ENCODE measurements at regions not wholly inside any gene's neighbourhood (a gene's known extent, or its start where the extent isn't known, plus 50 kb on each side); places are given as distances from the start of the nearest gene placed in this dataset.

DNA sequence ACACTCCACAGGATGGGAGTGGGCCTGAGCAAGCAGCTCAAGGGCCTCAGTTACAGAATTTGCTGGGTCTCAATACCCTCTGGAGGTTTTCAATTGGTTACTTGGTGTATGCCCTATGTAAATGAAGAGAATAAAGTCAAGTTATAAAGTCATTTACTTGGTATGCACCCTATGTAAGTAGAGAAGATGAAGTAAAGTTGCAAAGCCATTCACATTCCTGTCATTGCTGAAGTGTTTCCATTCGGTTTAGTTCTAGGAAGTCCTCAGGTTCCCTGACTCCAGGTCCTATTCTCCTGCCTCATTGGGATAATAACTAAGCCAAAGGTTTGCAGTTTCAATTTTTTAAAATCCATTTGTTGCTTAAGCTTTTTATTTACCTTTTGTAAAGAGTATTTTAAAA, 272.6 kb upstream of the NPSR1 start:
- POLR2A ChIA-PET: no interaction called here
- TF ChIP-seq, protein P1, sequence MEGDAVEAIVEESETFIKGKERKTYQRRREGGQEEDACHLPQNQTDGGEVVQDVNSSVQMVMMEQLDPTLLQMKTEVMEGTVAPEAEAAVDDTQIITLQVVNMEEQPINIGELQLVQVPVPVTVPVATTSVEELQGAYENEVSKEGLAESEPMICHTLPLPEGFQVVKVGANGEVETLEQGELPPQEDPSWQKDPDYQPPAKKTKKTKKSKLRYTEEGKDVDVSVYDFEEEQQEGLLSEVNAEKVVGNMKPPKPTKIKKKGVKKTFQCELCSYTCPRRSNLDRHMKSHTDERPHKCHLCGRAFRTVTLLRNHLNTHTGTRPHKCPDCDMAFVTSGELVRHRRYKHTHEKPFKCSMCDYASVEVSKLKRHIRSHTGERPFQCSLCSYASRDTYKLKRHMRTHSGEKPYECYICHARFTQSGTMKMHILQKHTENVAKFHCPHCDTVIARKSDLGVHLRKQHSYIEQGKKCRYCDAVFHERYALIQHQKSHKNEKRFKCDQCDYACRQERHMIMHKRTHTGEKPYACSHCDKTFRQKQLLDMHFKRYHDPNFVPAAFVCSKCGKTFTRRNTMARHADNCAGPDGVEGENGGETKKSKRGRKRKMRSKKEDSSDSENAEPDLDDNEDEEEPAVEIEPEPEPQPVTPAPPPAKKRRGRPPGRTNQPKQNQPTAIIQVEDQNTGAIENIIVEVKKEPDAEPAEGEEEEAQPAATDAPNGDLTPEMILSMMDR (IDR thresholded peaks at IDR 0.05): no peak
- peaks cover 11% of the 10 kb centered on the region for H3K9me3 Mint-ChIP-seq
- H3K36me3 Mint-ChIP-seq (ENCODE audit: low read depth): no peaks in the 10 kb centered on the region
- no peak for ATAC-seq (ENCODE audit: low read depth)
- no peak overlapping the region for H3K27ac Mint-ChIP-seq
- no peaks in the 10 kb centered on the region for H3K4me1 Mint-ChIP-seq
- intact Hi-C loops (cut with micrococcal nuclease): no loop called here
- no peak overlapping the region for H3K4me3 Mint-ChIP-seq
- H3K27me3 Mint-ChIP-seq: no peaks in the 10 kb centered on the region
- CTCF ChIA-PET: no interaction called here
- no peak for DNase-seq

DNA sequence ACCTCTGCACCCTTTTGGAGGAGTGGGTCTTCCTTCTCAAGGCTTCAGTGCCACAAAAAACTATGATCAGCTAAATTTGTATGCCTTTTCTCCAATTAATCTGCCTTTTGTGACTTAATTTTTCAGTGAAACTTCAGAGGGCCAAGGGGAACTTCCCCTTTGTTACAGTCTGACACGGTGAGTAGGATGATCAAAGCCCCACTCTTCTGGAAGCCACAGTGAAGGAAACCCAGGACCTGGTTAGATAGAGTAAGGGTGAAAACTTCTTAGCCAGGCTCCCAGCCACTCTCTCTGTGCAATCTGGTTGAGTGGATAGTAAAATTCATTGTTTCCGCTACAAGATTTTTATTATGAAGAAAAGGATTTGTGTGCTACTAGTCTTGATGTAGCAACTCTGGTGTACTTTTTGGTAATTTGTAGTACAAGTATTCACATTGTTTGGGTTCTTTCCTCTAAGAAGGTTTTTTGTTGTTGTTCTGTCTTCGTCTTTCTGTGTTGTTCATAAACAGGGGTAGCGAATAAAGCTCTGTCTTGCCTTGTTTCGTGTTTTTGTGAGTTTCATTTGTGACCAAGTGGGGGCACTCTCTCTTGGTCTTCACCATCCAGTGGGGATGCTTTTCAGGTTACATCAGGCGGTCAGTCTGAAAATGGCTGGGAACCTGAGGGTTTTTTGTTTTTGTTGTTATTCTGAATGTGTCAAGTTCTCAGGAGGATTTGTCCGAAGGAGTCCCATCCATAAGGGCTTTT, 268.5 kb upstream of the NPSR1 start:
- CTCF ChIA-PET: no interaction called here

DNA sequence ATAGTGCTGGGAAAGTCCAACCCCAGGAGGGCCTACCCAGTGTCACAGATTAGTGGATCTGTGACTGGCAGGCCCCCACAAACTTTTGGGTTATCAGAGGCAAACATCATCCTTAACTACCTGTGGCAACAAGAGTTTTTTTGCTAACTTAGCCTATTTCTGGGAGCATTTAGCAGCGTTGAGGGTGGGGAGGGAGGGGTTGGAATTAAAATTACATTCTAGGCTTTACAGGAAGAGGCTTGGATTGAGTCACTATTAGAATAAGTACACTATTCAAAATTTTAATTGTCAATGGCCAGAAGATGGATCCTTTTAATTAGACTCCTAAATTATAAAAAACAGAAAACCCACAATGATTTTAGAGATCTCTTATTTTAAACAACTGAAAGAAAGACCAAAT, 267.9 kb upstream of the NPSR1 start:
- ATAC-seq (ENCODE audit: low read depth): no peak
- Mint-ChIP-seq H3K27me3 (no peaks in the 10 kb centered on the region), H3K9me3 (peaks cover 3% of the 10 kb centered on the region)

More for the DNA sequence above, 268.5 kb upstream of the NPSR1 start:
- Mint-ChIP-seq H3K27me3 (no peaks in the 10 kb centered on the region), H3K4me3 (no peak overlapping the region), H3K4me1 (no peaks in the 10 kb centered on the region), H3K9me3 (peaks cover 3% of the 10 kb centered on the region), H3K27ac (no peak overlapping the region), H3K36me3 (ENCODE audit: low read depth) (no peaks in the 10 kb centered on the region)
- no peak for ATAC-seq (ENCODE audit: low read depth)
- POLR2A ChIA-PET: no interaction called here
- intact Hi-C loops (cut with micrococcal nuclease): no loop called here
- TF ChIP-seq, protein P1 (IDR thresholded peaks at IDR 0.05): no peak
- DNase-seq: no peak

DNA sequence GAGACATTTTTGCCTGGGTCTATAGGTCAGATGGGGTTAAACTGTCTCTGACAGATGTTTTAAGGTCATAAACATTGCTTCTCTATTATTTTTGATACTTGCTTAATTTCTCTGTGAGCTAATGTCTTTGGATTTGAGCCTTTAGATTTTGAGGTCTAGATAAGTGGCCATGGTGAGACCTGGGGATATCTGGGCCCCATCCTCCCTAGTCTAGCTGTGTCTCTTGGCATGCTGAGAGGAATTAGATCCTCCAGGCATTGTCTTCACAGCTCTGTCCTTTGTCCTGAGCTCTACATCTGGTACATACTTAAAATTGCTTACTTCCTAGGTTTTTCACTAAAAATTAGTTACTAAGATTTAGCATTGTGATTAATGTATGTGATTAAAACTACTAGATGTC, 265.0 kb upstream of the NPSR1 start:
- CTCF ChIA-PET: no interaction called here
- no peaks in the 10 kb centered on the region for H3K4me1 Mint-ChIP-seq
- DNase-seq (no peak), ATAC-seq (ENCODE audit: low read depth) (no peak)
- H3K9me3 Mint-ChIP-seq: peaks cover 3% of the 10 kb centered on the region
- no peak overlapping the region for H3K27ac Mint-ChIP-seq
- intact Hi-C loops (cut with micrococcal nuclease): no loop called here
- no peaks in the 10 kb centered on the region for H3K36me3 Mint-ChIP-seq (ENCODE audit: low read depth)
- TF ChIP-seq, protein P1 (IDR thresholded peaks at IDR 0.05): no peak
- no peaks in the 10 kb centered on the region for H3K27me3 Mint-ChIP-seq
- H3K4me3 Mint-ChIP-seq: no peak overlapping the region
- POLR2A ChIA-PET: no interaction called here

More for the DNA sequence above, 267.9 kb upstream of the NPSR1 start:
- TF ChIP-seq, protein P1 (IDR thresholded peaks at IDR 0.05): no peak
- Mint-ChIP-seq H3K27ac (no peak overlapping the region), H3K4me1 (no peaks in the 10 kb centered on the region), H3K36me3 (ENCODE audit: low read depth) (no peaks in the 10 kb centered on the region), H3K4me3 (no peak overlapping the region)
- intact Hi-C loops (cut with micrococcal nuclease): no loop called here
- POLR2A ChIA-PET: no interaction called here
- CTCF ChIA-PET: no interaction called here
- no peak for DNase-seq

DNA sequence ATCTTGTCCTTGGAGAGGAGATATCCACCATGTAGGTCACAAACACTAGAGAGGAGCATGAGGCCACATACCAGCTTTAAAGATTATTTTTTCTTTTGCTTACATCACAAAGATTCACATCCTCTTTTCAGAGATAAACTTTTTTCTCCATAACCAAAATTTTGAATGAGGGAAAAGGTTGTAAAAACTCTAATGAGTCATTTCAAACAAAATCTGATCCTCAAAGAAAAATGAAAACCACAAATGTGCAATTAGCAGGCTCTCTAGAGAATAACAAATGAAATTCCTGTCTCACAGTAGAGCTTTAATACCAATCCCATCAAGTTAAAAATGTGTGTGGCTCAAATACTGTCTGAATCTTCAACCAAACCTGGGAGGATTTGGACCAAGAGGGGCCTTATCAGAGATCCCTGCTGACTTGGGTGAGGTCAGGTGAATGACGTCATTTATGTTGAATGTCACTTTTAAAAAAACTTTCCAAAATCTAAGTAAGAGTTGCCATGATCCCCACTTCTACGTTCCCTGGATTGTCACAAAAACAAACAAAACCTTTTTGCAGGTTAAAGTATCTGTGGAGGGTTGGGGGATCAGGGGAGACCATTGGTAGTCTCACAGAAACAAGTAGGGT, 261.5 kb upstream of the NPSR1 start:
- POLR2A ChIA-PET: no interaction called here

More for the DNA sequence above, 261.5 kb upstream of the NPSR1 start:
- Mint-ChIP-seq H3K36me3 (ENCODE audit: low read depth) (no peaks in the 10 kb centered on the region), H3K4me1 (no peaks in the 10 kb centered on the region), H3K27ac (no peak overlapping the region), H3K9me3 (peaks cover 6% of the 10 kb centered on the region), H3K27me3 (no peaks in the 10 kb centered on the region), H3K4me3 (no peak overlapping the region)
- DNase-seq: no peak
- CTCF ChIA-PET: no interaction called here
- no peak for ATAC-seq (ENCODE audit: low read depth)
- intact Hi-C loops (cut with micrococcal nuclease): no loop called here
- TF ChIP-seq, protein P1 (IDR thresholded peaks at IDR 0.05): no peak
